GM19463 (cell line): ENCODE measurements at regions not wholly inside any gene's neighbourhood (a gene's known extent, or its start where the extent isn't known, plus 50 kb on each side); places are given as distances from the start of the nearest gene placed in this dataset.

ENCODE experiments used
- ATAC-seq: cut with Tn5 transposase; IDR thresholded peaks from one replicate; pipeline ENCODE4 v1.9.1; 2021; ENCODE audit warnings: mild to moderate bottlenecking, moderate library complexity; ENCODE audit not compliant: unreplicated experiment

DNA sequence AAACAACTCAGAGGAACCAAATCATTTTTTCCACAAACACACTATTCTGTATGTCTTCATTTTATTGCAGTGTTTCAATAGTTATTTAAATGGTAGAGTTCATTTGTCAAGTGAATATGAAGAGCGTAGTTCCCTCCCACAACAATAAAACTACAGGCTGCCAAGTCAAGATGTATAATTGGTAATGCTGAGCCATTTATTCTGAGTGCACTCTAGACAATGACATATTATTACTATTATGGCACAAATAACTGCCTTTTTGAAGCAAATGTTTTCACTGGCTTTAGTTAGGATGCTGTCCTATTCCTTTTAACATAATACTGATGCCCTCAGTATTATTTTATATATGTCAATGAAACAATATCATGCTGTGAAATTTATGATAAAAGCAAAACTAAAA, 102.7 kb upstream of the PCDH15 start:
- ATAC-seq = no peak

DNA sequence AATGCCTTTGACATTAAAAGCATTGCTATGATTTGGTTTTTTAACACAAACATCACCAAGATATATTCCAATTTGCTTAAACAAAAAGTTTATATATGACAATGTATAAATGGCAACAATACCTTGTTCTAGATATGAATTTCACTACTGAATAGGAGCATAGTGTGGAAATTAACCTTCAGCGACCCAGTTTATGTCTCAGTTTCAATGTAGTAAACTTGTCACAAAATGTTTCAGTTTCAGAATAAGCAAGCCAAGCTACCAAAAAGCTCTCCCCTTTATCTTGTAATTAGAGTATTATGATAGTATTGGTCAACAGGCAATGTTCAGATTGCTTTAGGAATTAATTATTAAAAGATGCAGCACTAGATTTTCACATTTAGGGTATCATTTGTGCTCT, 99.6 kb upstream of the PCDH15 start:
- peak; percentile 86 for ATAC-seq

DNA sequence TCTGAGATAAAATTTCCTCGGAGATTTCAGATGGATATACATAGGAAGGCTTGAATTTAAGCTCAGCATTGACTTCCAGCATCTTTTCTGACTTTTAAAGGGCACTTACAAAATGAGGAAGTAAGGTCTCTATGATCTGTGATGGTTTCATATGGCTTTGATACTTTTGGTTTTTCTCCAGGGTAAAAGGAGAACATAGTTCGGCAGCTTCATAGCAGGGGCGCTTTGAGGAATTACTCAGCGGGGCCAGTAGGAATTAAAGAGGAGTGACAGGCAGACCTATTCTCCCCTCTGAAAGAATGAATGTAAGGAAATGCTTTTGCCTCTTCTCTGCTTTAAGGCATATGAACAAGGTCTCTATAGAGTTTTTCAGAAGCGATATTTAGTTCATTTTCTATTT, 80.0 kb upstream of the PCDH15 start:
- ATAC-seq = no peak

DNA sequence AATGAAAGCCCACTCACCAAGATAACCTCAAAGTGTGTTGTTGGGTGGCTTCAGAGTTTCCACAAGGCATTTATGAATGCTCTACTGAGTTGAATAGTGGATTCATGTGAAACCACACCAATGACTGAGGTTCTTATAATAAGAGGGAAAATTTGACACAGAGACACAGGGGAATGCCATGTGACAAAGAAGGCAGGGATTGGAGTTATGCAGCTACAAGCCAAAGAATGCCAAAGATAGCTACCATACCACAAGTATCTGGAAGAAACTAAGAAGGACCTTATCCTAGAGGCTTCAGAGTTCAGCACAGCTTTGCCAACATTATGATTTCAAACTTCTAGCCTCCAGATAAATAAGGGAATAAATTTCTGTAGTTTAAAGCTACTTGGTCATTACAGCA, 68.0 kb upstream of the PCDH15 start:
- ATAC-seq = no peak

DNA sequence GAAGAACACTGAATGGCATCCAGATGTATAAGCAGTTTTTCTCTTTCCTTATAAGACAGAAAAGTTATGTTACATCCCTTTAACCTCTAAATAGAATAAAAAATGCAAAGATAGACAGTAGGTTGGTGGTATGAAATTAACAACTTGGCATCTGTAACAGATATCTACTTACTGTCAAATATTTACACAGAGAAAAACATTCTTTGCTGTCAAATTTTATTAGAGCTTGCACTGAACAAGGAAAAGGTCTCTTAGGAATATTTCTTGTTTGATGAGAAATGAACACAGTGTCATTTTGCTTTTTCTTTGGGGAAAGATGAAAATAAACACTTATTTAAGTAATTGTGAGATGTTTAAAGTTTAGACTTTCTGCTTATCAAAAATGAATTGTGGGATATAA, 65.6 kb upstream of the PCDH15 start:
- ATAC-seq = no peak

DNA sequence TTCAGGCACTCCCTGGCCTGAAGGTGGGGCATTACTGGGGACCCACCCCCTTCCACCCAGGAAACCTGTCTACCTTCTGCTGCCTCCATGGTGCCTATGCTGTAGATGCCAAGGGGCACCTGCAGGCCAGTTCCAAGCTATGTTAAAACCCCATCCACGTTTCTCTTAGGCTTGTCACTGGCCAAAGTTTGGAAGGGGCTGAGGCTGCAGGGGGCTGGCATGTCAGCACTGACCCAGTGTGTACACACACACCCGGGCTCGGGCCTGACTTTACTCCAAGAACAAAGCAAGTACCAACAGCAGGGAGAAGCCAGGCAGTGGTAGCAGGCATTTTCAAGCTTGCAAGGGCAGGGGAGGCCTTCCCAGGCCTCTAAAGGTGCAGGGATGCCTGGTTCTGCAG, 53.8 kb upstream of the PCDH15 start:
- ATAC-seq = no peak

DNA sequence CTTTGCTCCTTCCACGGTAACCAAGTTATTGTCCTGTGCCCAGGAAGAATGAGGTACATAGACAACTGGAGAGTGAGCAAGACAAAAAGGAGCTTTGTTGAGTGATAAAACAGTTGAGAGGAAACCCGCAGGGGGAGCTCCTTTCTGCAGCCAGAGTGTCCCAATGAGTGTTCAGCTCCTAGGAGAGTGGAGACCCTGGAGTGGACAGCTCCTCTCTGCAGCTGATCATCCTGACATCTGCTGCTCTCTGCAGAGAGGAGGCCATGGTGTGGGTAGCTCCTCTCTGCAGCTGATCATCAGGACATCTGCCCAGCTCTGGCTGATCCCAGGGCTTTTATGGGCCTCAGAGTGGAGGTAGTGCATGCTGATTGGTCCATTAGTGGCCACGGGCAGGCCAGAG, 53.4 kb upstream of the PCDH15 start:
- no peak for ATAC-seq

DNA sequence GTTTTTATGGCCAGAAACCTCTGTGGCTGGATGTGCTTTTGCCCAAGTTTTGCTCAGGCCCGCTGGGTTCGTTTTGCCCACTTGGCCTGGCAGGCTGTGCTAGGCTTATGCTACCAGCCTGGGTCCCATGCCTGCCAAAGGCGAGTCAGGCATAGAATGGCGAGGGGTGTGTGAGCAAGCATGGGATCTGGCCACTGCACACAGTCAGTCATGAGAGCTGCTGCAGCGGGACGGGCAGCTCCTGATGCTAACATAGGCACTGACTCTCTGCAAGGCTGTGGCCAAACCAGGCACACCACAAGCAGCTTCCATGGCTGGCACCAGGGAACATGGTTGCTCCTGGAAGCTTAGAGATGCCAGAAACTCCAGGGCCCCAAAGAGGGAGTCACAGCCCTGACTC, 52.9 kb upstream of the PCDH15 start:
- no peak for ATAC-seq
